Suprapubic skin (tissue), 4 donors: ENCODE measurements at regions not wholly inside any gene's neighbourhood (a gene's known extent, or its start where the extent isn't known, plus 50 kb on each side); places are given as distances from the start of the nearest gene placed in this dataset.

Source experiments
- DNase-seq, 2 donors: peaks; one replicate each; pipeline ENCODE4 v3.0.0-alpha.2; 2019; ENCODE audit warnings: low spot score in 2 of 2
- H3K27ac ChIP-seq: fragments of 200-600 bp; sonication (generic); one replicate; pipeline ENCODE4 v1.5.1; 2019
- H3K27me3 ChIP-seq: fragments of 200-600 bp; sonication (generic); one replicate; pipeline ENCODE4 v1.5.1; 2019
- H3K36me3 ChIP-seq: fragments of 200-600 bp; sonication (generic); one replicate; pipeline ENCODE4 v1.5.1; 2019
- H3K4me1 ChIP-seq: fragments of 200-600 bp; sonication (generic); one replicate; pipeline ENCODE4 v1.5.1; 2019
- H3K4me3 ChIP-seq: fragments of 200-600 bp; sonication (generic); one replicate; pipeline ENCODE4 v1.5.1; 2019; ENCODE audit warnings: mild to moderate bottlenecking
- H3K9me3 ChIP-seq: fragments of 200-600 bp; sonication (generic); one replicate; pipeline ENCODE4 v1.5.1; 2019
- EP300 ChIP-seq: sonication (generic); formaldehyde crosslinking; IDR thresholded peaks from one replicate; pipeline ENCODE4 v1.6.1; 2017; ENCODE audit warnings: antibody characterized with exemption
- POLR2A ChIP-seq, 2 donors: fragments of 450-650 bp; IDR thresholded peaks; one replicate each; pipeline ENCODE4 v1.6.1; 2017; ENCODE audit warnings: antibody characterized with exemption in 2 of 2, mild to moderate bottlenecking in 2 of 2, moderate library complexity in 2 of 2
- POLR2AphosphoS5 ChIP-seq, 3 donors: sonication (generic); formaldehyde crosslinking; IDR thresholded peaks; one replicate each; pipeline ENCODE4 v1.6.1; 2017; ENCODE audit warnings: antibody characterized with exemption in 3 of 3
- WGBS: methylation state at CpG from one replicate; pipeline ENCODE4 v1.1.5; 2018; 5-methylcytosine and 5-hydroxymethylcytosine counted together
- TF ChIP-seq, protein P1 (sequence below), 2 donors: fragments of 200-600 bp in 1 of 2; fragments of 450-650 bp in 1 of 2; sonication (generic) in 1 of 2; IDR thresholded peaks; one replicate each; pipeline ENCODE4 v1.5.1; 2016 to 2019; ENCODE audit warnings: antibody characterized with exemption in 2 of 2, mild to moderate bottlenecking in 1 of 2, moderate library complexity in 1 of 2

DNA sequence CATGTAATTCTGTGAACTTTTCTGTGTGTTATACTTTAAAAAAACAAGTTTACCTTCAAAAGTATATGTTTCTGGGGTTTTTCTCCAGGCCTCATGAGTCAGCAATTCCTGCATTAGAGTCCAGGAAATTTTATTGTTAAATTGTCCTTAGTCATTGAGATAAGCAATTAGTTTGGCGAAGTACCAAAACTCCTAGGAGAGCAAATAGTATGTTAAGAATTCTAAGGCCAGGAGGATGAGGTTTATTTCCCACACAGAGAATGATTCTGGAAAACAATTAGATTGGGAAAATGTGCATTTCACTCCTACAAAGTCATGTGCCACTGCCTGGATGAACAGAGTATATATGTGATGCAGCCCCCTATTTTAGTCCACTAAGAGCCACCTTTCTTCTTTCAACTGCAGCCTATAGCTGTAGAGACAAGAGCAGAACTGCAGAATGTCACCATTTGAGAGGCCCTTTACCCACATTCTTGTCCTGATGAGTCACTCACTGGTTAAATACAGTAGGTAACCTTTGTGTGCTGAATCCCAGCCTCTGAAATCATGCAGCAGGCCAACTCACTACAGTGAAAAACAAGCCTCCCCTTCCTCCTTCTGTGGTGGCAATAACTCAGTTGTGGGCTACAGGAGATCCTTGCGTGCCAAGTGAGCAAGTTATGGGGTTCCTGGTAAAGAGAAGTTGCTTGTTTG, 452.8 kb upstream of the THBS1 start:
- Histone ChIP-seq H3K27me3 (no peaks in the 10 kb centered on the region), H3K36me3 (no peaks in the 10 kb centered on the region), H3K9me3 (no peaks in the 10 kb centered on the region), H3K27ac (no peak overlapping the region), H3K4me3 (no peak overlapping the region), H3K4me1 (peaks cover 12% of the 10 kb centered on the region)
- DNase-seq: no peak
- TF ChIP-seq POLR2AphosphoS5 (IDR thresholded peaks at IDR 0.05) (no peak), EP300 (no peak), POLR2A (IDR thresholded peaks at IDR 0.05) (no peak)
- TF ChIP-seq, protein P1, sequence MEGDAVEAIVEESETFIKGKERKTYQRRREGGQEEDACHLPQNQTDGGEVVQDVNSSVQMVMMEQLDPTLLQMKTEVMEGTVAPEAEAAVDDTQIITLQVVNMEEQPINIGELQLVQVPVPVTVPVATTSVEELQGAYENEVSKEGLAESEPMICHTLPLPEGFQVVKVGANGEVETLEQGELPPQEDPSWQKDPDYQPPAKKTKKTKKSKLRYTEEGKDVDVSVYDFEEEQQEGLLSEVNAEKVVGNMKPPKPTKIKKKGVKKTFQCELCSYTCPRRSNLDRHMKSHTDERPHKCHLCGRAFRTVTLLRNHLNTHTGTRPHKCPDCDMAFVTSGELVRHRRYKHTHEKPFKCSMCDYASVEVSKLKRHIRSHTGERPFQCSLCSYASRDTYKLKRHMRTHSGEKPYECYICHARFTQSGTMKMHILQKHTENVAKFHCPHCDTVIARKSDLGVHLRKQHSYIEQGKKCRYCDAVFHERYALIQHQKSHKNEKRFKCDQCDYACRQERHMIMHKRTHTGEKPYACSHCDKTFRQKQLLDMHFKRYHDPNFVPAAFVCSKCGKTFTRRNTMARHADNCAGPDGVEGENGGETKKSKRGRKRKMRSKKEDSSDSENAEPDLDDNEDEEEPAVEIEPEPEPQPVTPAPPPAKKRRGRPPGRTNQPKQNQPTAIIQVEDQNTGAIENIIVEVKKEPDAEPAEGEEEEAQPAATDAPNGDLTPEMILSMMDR (IDR thresholded peaks at IDR 0.05): no peak
- 66% methylated on average over 2 of the region's 2 CpGs for WGBS

DNA sequence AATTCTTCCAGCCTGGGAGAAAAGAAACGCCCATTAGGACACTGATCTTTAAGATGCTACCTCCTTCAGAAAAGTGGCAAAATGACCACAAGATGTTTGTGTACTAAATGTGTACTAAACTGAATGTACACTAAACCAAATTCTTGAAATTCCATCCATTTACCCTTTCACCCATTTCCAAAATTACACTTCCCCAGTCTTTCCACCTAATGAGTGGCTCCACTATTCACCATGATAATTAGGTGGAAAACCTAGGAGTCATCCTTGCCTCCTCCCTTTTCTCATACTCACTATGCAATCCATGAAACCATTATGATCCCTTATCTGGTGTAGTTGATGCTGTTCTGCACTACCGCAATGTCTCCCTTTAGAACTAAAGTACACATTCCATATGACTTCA, 452.1 kb upstream of the THBS1 start:
- DNase-seq: no peak
- H3K27ac ChIP-seq: no peak overlapping the region
- WGBS: 95% methylated on average over 2 of the region's 2 CpGs
- no peaks in the 10 kb centered on the region for H3K36me3 ChIP-seq
- H3K4me1 ChIP-seq: peaks cover 12% of the 10 kb centered on the region
- H3K27me3 ChIP-seq: no peaks in the 10 kb centered on the region
- H3K9me3 ChIP-seq: no peaks in the 10 kb centered on the region
- TF ChIP-seq, protein P1 (IDR thresholded peaks at IDR 0.05): no peak
- no peak for TF ChIP-seq EP300
- no peak for TF ChIP-seq POLR2AphosphoS5 (IDR thresholded peaks at IDR 0.05)
- TF ChIP-seq POLR2A (IDR thresholded peaks at IDR 0.05): no peak
- H3K4me3 ChIP-seq: no peak overlapping the region

DNA sequence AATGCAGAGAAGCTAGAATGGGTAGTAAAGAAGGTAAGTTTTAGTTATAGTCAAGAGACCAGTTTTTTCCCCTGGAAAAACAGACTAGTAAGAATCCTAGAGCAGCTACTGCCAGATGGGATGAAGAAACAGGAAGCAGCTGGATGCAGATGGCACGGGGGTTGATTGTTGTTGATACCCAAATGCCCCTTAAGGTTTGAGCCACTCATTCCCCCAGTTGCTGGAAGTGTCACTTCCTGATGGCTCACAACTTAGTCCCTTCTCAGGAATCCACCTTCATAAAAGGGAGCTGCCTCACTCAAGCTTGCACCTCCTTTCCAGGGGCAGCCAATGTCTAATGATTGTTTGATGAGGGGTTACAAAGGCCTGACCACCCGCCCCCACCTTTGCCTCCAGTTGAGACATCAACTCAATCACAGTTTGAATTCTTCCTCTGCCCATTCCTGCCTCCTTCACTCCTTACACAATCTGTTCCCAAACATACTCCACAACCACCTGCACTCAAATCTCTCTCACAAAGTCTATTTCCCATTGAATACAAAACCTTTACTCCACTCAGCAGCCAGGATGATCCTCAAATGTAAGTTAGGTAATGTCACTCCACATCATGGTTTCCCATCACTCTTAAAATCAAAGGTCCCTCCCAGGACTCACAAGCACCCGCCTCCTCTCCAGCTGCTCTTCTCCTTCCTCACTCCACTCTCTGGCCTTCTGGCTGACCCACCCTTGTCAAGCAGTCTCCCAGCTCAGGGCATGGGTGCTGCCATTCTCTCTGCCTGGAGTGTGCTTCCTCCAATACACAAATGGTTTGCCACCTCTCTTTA, 450.1 kb upstream of the THBS1 start:
- WGBS: 82% methylated on average over 3 of the region's 3 CpGs
- no peak for DNase-seq
- peaks cover 12% of the 10 kb centered on the region for H3K4me1 ChIP-seq
- H3K9me3 ChIP-seq: no peaks in the 10 kb centered on the region
- H3K27ac ChIP-seq: no peak overlapping the region
- H3K27me3 ChIP-seq: no peaks in the 10 kb centered on the region
- no peak overlapping the region for H3K4me3 ChIP-seq
- H3K36me3 ChIP-seq: no peaks in the 10 kb centered on the region
- TF ChIP-seq POLR2A (IDR thresholded peaks at IDR 0.05) (no peak), EP300 (no peak), POLR2AphosphoS5 (IDR thresholded peaks at IDR 0.05) (no peak)
- TF ChIP-seq, protein P1 (IDR thresholded peaks at IDR 0.05): no peak

DNA sequence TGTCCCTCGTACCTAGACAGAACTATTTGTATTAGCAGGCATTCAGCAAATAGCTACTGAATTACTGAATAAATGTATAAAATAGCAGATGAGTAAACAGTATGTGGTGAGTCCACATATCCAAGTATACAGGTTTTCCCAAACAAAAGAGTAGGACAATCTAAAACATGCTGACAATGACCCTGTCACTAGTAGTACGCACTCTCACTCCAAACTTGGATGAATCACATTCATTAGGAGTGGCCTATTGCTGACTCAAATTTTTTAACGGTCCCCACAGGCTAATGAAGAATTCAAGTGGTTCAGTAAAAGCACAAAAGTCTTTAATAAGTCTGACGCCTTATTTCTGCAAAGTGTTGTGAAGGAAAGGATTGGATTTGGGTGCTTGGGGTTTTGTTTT, 449.3 kb upstream of the THBS1 start:
- H3K4me3 ChIP-seq: no peak overlapping the region
- H3K9me3 ChIP-seq: no peaks in the 10 kb centered on the region
- TF ChIP-seq EP300 (no peak), POLR2AphosphoS5 (IDR thresholded peaks at IDR 0.05) (no peak), POLR2A (IDR thresholded peaks at IDR 0.05) (no peak)
- TF ChIP-seq, protein P1 (IDR thresholded peaks at IDR 0.05): no peak
- no peak overlapping the region for H3K27ac ChIP-seq
- no peak for DNase-seq
- no peaks in the 10 kb centered on the region for H3K36me3 ChIP-seq
- no peaks in the 10 kb centered on the region for H3K27me3 ChIP-seq
- H3K4me1 ChIP-seq: peaks cover 12% of the 10 kb centered on the region
- 68% methylated on average over 4 of the region's 4 CpGs for WGBS

DNA sequence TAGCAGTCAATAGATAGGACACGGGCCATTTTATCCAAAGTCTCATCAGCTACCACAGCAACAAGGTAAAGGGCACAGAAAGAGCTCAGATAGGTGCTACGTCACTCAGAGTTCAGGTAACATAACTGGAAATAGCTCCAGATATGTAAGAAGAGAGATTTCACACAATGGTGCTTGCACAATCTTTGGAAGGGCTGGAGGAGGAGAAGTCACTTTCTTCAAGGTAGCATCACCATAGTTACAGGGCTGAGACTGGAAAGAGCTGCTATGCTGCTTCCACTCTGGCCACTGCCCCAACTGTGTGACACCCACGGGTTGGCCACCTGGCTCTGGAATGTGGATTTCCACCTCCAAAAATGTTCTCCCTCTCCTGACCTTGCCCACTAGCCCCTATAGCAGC, 448.8 kb upstream of the THBS1 start:
- 73% methylated on average over 3 of the region's 3 CpGs for WGBS
- H3K4me3 ChIP-seq: no peak overlapping the region
- peaks cover 9% of the 10 kb centered on the region for H3K4me1 ChIP-seq
- H3K27me3 ChIP-seq: no peaks in the 10 kb centered on the region
- H3K9me3 ChIP-seq: no peaks in the 10 kb centered on the region
- TF ChIP-seq POLR2A (IDR thresholded peaks at IDR 0.05): no peak
- no peak for TF ChIP-seq POLR2AphosphoS5 (IDR thresholded peaks at IDR 0.05)
- TF ChIP-seq EP300: no peak
- TF ChIP-seq, protein P1 (IDR thresholded peaks at IDR 0.05): no peak
- no peaks in the 10 kb centered on the region for H3K36me3 ChIP-seq
- DNase-seq: no peak
- no peak overlapping the region for H3K27ac ChIP-seq
